GM13977 (cell line): ENCODE measurements at regions not wholly inside any gene's neighbourhood (a gene's known extent, or its start where the extent isn't known, plus 50 kb on each side); places are given as distances from the start of the nearest gene placed in this dataset.

Source experiments
- DNase-seq: peaks from one replicate; pipeline ENCODE4 v3.0.0; 2012; ENCODE audit warnings: low spot score
- CTCF ChIP-seq: IDR thresholded peaks from 2 replicates; pipeline ENCODE4 v1.5.1; 2012; ENCODE audit warnings: mild to moderate bottlenecking, control low read depth; ENCODE audit not compliant: insufficient read depth; ENCODE audit errors: extremely low read depth, missing control alignments
- in situ Hi-C: fragments of 300-500 bp; cut with MboI; formaldehyde crosslinking; loops from one replicate; pipeline ENCODE4 v1.12.0; 2022; ENCODE audit warnings: low sequenced_read_pairs, low pct_unique_long_range_greater_than_20kb, mixed read lengths, inconsistent platforms; ENCODE audit not compliant: unreplicated experiment

DNA sequence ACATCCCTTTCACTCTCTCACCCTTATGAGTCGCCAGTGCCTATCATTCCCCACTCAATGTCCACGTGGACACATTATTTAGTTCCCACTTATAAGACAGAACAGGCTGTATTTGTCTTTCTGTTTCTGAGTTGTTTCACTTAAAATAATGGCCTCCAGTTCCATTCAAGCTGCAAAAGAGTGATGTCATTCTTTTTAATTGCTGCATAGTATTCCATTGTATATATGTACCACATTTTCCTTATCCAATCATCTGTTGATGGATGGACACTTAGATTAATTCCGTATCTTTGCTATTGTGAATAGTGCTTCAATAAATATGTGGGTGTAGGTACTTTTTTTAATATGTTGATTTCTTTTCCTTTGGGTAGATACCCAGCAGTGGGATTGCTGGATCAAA lies 79.1 kb downstream of the ZNF365 start:
- no peak for TF ChIP-seq CTCF
- DNase-seq: no peak
- in situ Hi-C loops: no loop called here

DNA sequence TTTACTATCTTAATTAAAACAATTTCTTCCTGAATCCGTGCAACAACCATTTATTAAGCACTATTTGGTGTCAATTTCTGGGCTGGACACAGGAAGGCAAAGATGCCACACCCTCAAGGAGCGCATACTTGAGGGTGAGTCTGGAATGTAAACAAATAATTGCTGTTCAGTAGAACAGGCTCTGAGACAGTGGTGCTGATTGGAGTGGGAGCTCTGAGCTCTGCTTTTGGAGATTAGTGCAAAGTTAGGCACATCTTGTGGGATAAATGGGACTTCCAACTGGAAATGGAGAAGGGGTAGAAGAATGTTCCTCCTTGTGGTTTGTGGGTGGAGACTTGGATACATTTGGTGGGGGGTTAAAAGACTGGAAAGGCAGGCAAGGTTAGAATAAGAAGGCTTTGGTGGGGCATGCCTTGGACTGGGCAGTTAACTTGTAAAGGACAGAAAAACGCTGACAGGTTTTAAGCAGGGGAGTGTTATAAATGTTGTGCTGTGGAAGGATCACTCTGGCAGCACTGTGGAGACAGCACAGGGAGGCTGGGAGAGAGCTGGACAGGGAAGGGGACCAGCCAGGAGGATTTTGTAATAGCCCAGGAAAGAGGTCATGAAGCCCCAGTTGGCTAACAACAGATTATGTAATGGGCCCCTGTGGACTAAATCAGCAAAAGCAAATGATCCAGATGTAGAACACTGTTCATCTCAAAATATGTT lies 80.7 kb downstream of the ZNF365 start:
- TF ChIP-seq CTCF: no peak
- in situ Hi-C loops: no loop called here
- DNase-seq: no peak

DNA sequence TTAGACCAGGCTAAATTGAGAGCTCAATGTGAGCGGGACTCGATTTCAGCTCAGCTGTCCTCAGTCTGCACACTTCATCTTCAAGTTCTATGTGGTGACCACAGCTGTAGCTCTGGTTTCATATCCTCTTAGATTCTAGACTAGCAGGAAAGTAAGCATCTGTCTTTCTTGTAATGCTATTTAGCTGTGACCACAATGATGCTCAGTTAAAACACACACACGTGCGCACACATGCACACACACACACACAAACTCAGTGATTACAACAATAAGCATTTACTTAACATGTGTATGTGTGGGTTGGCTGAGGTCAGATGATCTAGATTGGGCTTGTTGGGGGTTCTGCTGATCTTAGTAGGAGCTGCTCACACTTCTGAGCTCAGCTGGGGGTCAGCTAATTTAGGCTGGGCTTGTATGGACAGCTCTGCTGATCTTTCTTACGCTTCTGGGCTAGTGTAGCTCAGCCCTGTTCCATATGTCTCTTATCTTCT lies 82.5 kb downstream of the ZNF365 start:
- DNase-seq: peak; percentile 63

GRCh38 chr10:62457196-62457595 lies 83.0 kb downstream of the ZNF365 start:
- in situ Hi-C loops: no loop called here
- TF ChIP-seq CTCF: no peak

More for the DNA sequence above, 82.5 kb downstream of the ZNF365 start:
- in situ Hi-C loops: no loop called here
- no peak for TF ChIP-seq CTCF

GRCh38 chr10:62457598-62457997 lies 83.4 kb downstream of the ZNF365 start:
- no peak for TF ChIP-seq CTCF
- DNase-seq: no peak
- in situ Hi-C loops: no loop called here

More at GRCh38 chr10:62457196-62457595, 83.0 kb downstream of the ZNF365 start:
- no peak for DNase-seq

DNA sequence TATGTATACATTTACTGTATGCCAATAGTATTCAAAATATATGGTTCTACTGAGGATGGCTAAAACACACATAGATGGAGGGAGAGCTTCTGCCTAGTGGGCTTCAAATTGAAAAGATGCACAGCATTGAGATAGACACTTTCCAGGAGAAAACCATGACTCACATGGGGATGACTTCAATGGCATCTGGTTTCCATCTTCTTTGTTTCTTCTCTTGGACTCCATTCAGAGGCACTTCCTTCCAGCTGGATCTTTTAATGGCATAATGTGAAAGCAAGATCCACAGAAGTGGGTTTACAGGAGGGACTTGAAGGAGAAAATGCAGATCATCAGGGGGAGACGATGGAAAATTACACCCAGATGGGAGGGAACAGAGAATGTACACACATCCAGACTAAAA lies 84.9 kb downstream of the ZNF365 start:
- no peak for TF ChIP-seq CTCF
- no peak for DNase-seq
- in situ Hi-C loops: no loop called here

DNA sequence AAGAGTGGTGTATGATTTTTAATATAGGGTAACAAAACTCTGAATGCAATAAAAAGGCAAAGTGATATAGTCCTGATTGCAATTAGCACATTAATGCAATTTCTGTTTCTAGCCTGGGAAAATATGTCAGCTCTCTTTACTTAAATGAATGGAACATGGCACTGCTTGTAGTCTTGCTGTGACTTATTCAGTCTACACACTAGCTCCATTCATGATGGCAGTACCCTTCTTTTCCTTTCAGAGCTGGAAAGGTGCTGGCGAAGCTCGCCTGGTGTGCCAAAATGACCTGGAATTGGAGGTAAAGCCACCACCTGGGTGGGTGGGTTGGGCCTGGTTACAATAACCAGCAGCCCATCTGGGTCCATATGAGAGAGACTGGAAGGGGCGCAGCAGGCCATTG lies 85.3 kb downstream of the ZNF365 start:
- TF ChIP-seq CTCF: no peak
- in situ Hi-C loops: no loop called here
- no peak for DNase-seq
